GM19395 (cell line): ENCODE measurements at regions not wholly inside any gene's neighbourhood (a gene's known extent, or its start where the extent isn't known, plus 50 kb on each side); places are given as distances from the start of the nearest gene placed in this dataset.

Experiments used
- ATAC-seq: cut with Tn5 transposase; IDR thresholded peaks from one replicate; pipeline ENCODE4 v1.9.1; 2021; ENCODE audit warnings: mild to moderate bottlenecking, moderate library complexity; ENCODE audit not compliant: unreplicated experiment

- no peak for ATAC-seq
Observed at GRCh38 chr18:1895456-1896185, 675.7 kb downstream of the METTL4 start.

DNA sequence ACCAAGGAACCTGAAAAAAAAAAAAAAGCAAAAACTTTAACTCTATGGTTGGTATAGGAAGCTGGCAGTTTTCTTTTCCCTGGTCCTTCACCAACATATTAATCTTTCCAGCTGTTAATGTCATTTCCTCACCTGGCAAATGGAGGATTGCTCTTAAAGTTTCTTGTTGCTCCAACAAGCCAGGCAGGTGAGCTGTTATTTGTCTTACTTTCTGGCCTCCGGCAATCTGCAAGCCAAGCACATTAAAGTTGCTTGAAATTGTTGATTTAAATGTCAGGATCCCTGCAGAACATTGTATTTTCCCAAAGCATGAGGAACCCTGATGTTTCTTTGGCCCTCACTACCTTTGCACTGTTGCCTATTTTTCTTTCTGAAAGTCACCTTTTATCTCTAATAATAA, 664.9 kb downstream of the METTL4 start:
- no peak for ATAC-seq

DNA sequence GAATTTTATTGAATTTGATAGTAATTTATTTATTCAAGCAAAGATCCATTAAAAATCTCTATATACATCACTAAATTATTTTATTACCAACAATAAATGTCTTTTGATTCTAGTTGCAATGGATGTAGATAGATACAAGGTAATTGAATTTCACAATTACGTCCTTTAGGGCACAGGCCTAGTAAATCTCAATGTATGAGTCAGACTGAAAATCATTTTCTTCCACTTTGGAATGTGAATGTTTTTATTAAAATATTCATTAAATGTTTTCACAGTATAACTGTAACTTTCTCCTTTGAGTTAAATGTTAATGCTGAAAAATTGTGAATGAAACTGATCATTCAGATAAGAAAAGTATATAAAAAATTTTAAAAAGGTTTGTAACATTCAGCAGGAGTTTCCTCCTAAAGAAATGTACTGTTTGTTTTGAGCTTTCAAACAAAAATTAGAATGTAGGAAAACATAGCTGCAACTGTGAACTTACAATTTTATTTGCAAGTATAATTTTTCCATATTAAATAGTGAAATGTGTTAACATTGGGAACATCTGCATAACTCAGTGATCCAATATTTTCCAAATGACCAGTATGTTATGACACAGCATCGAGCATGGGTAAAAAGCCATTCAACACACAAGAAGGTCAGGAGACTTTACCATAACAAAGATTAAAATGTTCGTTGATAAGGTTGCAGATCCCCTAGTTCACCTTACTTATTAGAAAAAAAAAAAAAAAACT, 663.7 kb downstream of the METTL4 start:
- ATAC-seq, result no peak

- peak; percentile 56 for ATAC-seq
Observed at GRCh38 chr18:1914489-1914888, 656.8 kb downstream of the METTL4 start.

- no peak for ATAC-seq
Observed at GRCh38 chr18:1916869-1917523, 654.3 kb downstream of the METTL4 start.

DNA sequence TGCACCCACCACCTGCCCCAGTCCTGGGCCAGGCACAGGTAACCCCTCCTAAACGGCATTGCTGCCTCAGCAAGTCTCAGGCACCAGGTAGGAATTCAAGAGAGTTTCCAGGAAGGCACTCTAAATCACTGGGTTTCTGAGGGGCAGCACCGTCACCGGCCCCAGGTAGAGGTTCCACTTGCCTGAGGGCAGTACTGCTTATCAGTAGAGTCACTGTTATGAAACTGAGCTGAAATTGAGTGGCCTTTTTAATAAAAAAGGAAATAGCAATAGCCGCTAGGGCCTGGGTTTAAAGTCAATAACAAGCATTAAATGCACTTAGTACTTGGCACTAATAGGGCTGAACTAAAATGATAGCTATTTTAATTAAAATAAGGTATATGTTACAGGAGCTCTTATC, 653.7 kb downstream of the METTL4 start:
- ATAC-seq, result no peak

DNA sequence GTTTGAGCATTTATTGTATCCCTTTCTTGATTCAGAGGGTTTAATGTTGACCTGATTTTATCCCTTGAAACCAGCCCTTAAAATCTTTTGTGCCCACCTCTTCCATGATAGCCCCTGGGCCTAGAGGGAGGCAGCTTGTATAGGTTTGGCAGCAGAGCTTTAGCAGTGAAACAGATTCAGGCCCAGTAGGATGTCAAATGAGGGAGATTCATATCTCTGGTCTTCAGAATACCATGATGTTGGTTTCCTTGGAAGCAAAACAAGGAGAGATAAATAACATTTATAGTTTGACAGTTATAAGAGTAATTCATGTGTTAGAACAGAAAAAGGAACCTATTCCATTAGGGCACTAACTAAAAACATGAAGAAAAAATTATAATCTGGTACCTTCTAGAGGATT, 649.2 kb downstream of the METTL4 start:
- no peak for ATAC-seq

- ATAC-seq, result no peak
Observed at GRCh38 chr18:1928711-1929110, 642.6 kb downstream of the METTL4 start.

- ATAC-seq, result no peak
Observed at GRCh38 chr18:1929720-1930119, 641.6 kb downstream of the METTL4 start.

DNA sequence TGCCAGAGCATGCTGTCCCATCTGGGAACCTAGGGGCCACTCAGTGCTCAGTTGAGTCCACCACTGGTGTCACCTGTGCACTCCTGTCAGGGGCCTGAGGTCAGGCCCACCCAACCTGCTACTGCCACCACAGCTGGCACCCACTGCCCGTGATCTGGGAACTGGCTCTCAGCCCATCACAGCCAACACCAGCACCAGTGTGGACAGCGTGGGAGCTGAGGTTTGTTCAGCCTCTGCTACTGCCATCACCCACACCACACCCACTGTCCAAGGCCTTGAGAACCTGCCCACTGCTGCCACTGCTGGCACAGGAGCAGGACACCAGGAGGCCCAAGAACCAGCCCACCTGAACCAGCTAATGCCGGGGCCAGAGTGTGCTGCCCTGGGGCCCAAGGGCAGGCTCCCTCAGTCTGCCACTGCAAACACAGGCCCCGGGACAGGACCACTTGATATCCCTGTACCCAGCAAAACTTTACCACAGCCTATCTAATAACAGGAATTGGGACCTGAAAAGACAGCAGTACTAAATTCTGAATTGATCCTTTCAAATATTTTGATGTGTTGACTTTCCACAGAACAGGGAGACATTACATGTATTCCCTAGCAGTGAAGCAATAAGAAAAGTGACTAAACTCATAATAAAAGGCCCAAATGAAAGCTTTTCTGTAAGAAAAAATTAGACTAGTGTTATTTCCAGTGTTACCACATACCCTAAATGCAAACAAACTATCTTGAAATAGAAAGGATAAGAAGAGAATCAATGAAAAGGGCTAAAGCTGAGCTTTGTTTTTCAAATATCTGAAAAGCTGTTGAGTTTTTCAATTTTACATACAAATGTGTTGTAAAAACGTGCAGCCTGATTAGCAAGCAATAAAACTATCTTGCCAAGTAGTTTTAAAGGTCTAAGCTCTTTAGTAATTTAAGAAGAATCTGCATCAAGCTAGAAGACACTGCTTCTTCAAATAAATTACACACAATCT, 640.7 kb downstream of the METTL4 start:
- ATAC-seq, result no peak

- ATAC-seq, result no peak
Observed at GRCh38 chr18:1952486-1952885, 618.8 kb downstream of the METTL4 start.

DNA sequence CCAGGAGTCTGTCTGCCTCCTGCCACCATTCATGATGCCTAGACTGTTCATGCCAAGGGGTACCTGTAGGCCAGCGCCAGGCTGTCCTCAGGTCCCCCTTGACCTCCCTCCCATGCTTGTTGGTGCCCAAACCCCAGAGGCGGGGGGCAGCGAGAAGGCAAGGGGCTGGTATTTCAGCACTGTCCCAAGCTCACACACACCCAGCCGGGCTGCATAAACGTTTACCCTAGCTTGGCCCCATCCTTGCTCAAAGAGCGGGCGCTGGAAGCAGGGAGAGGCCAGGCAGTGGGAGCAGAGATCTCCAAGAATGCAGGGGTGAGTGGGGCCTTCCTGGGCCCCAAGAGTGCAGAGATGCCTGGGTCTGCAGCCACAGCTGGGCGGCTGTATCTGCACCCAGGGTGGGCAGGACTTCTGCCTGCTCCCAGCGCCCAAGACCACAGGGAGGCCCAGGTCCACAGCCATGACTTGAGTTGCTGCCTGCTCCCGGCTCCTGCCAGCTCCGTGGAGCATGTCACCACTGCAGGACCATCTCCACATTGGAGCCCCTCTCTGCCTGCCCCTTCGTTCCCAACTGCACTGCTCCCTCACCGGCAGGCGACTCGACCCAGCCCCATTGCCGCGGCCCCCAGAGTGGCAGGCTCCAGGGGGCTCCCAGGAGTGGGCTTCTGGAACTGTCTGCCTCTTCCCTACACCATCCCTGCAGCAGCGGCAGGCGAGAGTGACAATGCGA, 616.6 kb downstream of the METTL4 start:
- ATAC-seq, result no peak

GRCh38 chr18:1958798-1959197, 612.5 kb downstream of the METTL4 start:
- no peak for ATAC-seq

DNA sequence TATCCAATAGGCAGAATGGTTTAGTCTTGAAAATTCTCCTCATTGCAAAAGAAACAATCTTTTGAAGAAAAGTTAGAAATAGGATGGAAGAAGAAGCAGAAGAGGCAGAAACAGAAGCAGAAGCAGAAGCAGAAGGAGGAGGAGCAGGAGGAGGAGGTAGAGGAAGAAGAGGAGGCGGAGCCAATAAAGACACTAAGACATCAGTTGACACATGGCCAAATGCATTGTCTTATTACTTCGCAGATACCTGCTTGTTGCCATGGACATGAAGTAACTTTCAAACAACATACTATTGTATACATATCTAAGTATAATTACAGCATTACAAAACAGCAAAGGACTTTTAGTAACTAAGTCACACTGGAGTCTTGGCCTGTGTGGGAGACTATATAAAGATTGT, 606.3 kb downstream of the METTL4 start:
- ATAC-seq, result no peak

DNA sequence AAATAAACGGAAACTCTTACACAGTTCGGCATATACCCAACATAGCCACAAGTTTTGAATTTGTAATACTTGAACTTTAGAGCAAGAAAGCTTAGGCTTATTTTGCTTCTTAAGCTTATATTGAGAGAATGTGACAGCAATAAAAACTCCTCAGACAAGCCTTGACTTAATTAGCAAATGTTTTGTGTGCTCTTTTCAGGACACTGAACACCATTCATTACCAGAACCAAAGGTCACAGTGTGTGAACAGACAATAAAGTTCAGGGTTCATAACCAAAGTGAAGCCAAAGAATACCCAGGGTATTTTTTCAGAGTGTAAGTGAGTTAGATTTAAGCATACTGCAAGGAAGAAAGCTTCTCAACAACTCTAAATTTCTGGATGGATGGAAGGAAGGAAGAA, 605.8 kb downstream of the METTL4 start:
- no peak for ATAC-seq

DNA sequence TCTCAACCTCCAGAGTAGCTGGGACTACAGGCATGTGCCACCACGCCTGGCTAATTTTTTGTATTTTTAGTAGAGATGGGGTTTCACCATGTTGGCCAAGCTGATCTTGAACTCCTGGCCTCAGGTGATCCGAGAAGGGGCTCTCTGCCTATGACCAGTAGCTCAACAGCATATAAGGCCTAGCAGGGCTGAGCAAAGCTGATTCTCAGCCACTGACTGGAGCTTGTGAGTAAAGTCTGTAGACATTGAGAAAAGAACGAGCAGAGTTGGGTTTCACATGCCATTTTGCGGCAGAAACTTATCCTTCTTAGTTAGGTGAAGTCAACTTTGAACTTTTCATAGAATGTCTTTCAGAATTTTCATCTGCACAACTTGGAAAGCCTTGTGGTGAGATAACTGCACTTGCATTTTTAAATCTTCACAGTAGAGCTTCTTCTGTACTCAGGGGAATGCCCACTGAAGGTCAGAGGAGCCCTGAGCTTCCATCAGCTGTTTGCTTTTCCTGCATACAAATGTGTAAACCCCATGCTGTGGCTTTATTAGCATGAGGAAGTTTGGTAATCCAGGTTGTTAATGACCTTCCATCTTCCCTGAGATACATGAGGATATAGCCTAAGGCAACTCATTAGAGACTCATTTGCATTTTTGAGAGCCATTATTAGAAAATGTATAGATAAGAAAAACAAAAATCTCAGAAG, 602.4 kb downstream of the METTL4 start:
- no peak for ATAC-seq

DNA sequence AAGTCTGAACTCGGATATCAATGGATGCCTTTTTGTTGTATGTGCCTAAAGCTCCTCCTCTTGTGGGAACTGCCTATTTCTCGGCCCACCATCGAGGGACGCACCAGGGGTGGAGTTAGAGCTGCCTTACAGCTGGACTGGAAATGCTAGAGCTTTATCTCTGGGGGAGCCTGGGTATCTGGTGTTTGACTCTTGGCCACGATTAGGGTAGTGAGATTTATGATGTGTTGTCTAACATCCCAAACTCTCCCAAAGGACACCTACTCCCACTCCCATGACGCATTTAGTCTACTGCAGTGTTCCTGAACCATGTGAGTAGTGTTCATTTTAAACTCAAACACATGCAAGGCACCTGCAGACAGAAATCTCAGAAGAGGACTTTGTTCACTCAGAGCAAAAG, 594.8 kb downstream of the METTL4 start:
- no peak for ATAC-seq

- no peak for ATAC-seq
Observed at GRCh38 chr18:1982056-1982455, 589.2 kb downstream of the METTL4 start.

DNA sequence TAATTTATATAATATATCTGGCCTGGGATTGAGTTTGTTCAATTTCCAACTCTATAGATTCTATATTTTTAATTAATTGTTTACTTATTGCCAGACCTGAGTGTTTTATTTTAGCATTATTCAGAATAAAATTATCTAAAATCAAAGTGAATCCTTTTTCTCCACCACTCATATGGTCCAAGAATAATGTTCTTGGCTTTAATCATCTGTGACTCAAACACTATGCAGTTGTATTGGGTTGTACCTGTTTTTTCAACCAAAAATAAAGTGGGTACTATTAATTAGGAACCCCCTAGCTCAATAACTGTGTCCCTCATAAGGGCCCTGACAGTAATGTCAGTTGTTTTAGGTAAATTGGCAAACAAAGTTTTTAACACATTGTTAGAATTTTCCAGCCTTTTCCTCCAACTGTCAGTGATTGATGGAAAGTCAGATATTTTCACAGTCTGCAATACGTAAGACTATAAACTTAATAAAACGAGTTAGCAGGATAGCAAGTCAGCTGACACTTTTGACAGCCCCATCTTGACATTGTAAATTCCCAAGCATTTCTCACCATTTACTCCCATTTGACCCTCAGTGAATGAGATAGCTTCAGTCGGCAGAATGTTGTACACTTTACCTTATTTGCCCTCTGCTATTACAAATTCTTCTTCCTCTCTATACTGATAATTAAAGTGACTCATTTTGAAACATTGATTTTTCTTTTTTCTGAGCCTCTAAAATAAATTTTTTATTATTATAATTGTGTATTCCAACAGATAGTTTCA, 587.4 kb downstream of the METTL4 start:
- no peak for ATAC-seq
